Upper lobe of left lung (tissue), 6 donors: ENCODE measurements at regions not wholly inside any gene's neighbourhood (a gene's known extent, or its start where the extent isn't known, plus 50 kb on each side); places are given as distances from the start of the nearest gene placed in this dataset.

Source experiments
- ATAC-seq, 2 donors: fragments of 200-7000 bp; cut with Tn5 transposase; one replicate each; pipeline ENCODE4 v1.9.1; 2022; ENCODE audit warnings: mild to moderate bottlenecking in 2 of 2, moderate library complexity in 2 of 2; ENCODE audit not compliant: low FRiP score in 2 of 2
- DNase-seq, 2 donors: peaks; one replicate each; pipeline ENCODE4 v3.0.0-alpha.2; 2019 to 2020
- H3K27ac ChIP-seq, 4 donors: fragments of 200-600 bp; sonication (generic); one replicate each; pipeline ENCODE4 v1.5.1; 2016 to 2019
- H3K27me3 ChIP-seq, 4 donors: fragments of 200-600 bp; sonication (generic); one replicate each; pipeline ENCODE4 v1.5.1; 2017 to 2019
- H3K36me3 ChIP-seq, 4 donors: fragments of 200-600 bp; sonication (generic); one replicate each; pipeline ENCODE4 v1.5.1; 2016 to 2019
- H3K4me1 ChIP-seq, 4 donors: fragments of 200-600 bp; sonication (generic); one replicate each; pipeline ENCODE4 v1.5.1; 2018 to 2019
- H3K4me3 ChIP-seq, 4 donors: fragments of 200-600 bp; sonication (generic); one replicate each; pipeline ENCODE4 v1.5.1; 2017 to 2019; ENCODE audit warnings: mild to moderate bottlenecking in 2 of 4, moderate library complexity in 1 of 4
- H3K9me3 ChIP-seq, 4 donors: fragments of 200-600 bp; sonication (generic); one replicate each; pipeline ENCODE4 v1.5.1; 2018 to 2019
- CTCF ChIP-seq, 6 experiments: fragments of 450-650 bp in 4 of 6; fragments of 200-600 bp in 2 of 6; sonication (generic) in 2 of 6; IDR thresholded peaks; one replicate each; pipeline ENCODE4 v1.5.1; 2016 to 2019; ENCODE audit warnings: antibody characterized with exemption in 6 of 6
- EP300 ChIP-seq, 4 donors: sonication (generic); formaldehyde crosslinking; IDR thresholded peaks; one replicate each; pipeline ENCODE4 v1.5.1; 2017; ENCODE audit warnings: antibody characterized with exemption in 4 of 4, control low read depth in 2 of 4
- POLR2A ChIP-seq, 4 donors: fragments of 450-650 bp; IDR thresholded peaks; one replicate each; pipeline ENCODE4 v1.5.1; 2016 to 2017; ENCODE audit warnings: antibody characterized with exemption in 4 of 4, mild to moderate bottlenecking in 2 of 4
- POLR2AphosphoS5 ChIP-seq, 2 donors: sonication (generic); formaldehyde crosslinking; IDR thresholded peaks; one replicate each; pipeline ENCODE4 v1.5.1; 2017; ENCODE audit warnings: antibody characterized with exemption in 2 of 2
- WGBS, 2 donors: methylation state at CpG; one replicate each; pipeline ENCODE4 v1.1.5; 2017 to 2018; 5-methylcytosine and 5-hydroxymethylcytosine counted together
- donor health status: DM: no; HTN: no; CAD: no; lungs with moderate emphysema.
- donor health status: DM: no; HTN: yes; CAD: no; lungs with severe emphysema.

- ATAC-seq = peak in 1 of 2 donors; percentile 3
- no peak for DNase-seq
- Histone ChIP-seq H3K4me1 (peaks cover 8 to 19% (median 19%) of the 10 kb centered on the region in 4 donors), H3K9me3 (no peaks in the 10 kb centered on the region), H3K36me3 (no peaks in the 10 kb centered on the region), H3K27me3 (no peaks in the 10 kb centered on the region), H3K4me3 (peak overlapping the region in 3 of 4 donors; percentile 33 to 46 (median 45)), H3K27ac (peak overlapping the region in 2 of 4 donors; percentile 1 to 34)
- TF ChIP-seq EP300 (IDR thresholded peaks at IDR 0.05) (no peak), POLR2A (IDR thresholded peaks at IDR 0.05) (no peak), POLR2AphosphoS5 (IDR thresholded peaks at IDR 0.05) (no peak), CTCF (IDR thresholded peaks at IDR 0.05) (no peak)
- 22 to 38% methylated on average over 3 of the region's 3 CpGs for WGBS, 2 donors
Observed at GRCh38 chr11:122441666-122442035, 213.9 kb upstream of the UBASH3B start.

- peak overlapping the region in 3 of 4 donors; percentile 33 to 46 (median 45) for H3K4me3 ChIP-seq
- H3K9me3 ChIP-seq = no peaks in the 10 kb centered on the region
- TF ChIP-seq EP300 (IDR thresholded peaks at IDR 0.05) (no peak), CTCF (IDR thresholded peaks at IDR 0.05) (no peak), POLR2AphosphoS5 (IDR thresholded peaks at IDR 0.05) (no peak), POLR2A (IDR thresholded peaks at IDR 0.05) (no peak)
- WGBS, 2 donors = 3 to 5% methylated on average over 28 of the region's 28 CpGs
- H3K27me3 ChIP-seq = no peaks in the 10 kb centered on the region
- DNase-seq = peak in 1 of 2 donors; percentile 82
- H3K4me1 ChIP-seq = peaks cover 8 to 19% (median 19%) of the 10 kb centered on the region in 4 donors
- H3K27ac ChIP-seq = peak overlapping the region; percentile 1 to 64 (median 56)
- peak in 1 of 2 donors; percentile 78 for ATAC-seq
- H3K36me3 ChIP-seq = no peaks in the 10 kb centered on the region
Observed at GRCh38 chr11:122440811-122441665, 214.5 kb upstream of the UBASH3B start.

GRCh38 chr11:122439866-122440810 lies 215.4 kb upstream of the UBASH3B start:
- ATAC-seq = peak; percentile 52 to 67
- DNase-seq = peak in 1 of 2 donors; percentile 39
- peak overlapping the region in 3 of 4 donors; percentile 33 to 46 (median 45) for H3K4me3 ChIP-seq

GRCh38 chr11:122436188-122436555 lies 219.3 kb upstream of the UBASH3B start:
- no peaks in the 10 kb centered on the region for H3K9me3 ChIP-seq
- no peak overlapping the region for H3K27ac ChIP-seq
- no peaks in the 10 kb centered on the region for H3K36me3 ChIP-seq
- H3K4me3 ChIP-seq = no peak overlapping the region
- H3K27me3 ChIP-seq = no peaks in the 10 kb centered on the region
- H3K4me1 ChIP-seq = peaks cover 6 to 16% (median 15%) of the 10 kb centered on the region in 4 donors
- WGBS, 2 donors = 88 to 89% methylated on average over 3 of the region's 3 CpGs
- no peak for DNase-seq
- TF ChIP-seq EP300 (IDR thresholded peaks at IDR 0.05) (no peak), CTCF (IDR thresholded peaks at IDR 0.05) (no peak), POLR2A (IDR thresholded peaks at IDR 0.05) (no peak), POLR2AphosphoS5 (IDR thresholded peaks at IDR 0.05) (no peak)
- ATAC-seq = no peak

More at GRCh38 chr11:122439866-122440810, 215.4 kb upstream of the UBASH3B start:
- WGBS, 2 donors = 12 to 13% methylated on average over 29 of the region's 29 CpGs
- Histone ChIP-seq H3K27ac (peak overlapping the region in 3 of 4 donors; percentile 51 to 64 (median 61)), H3K27me3 (no peaks in the 10 kb centered on the region), H3K9me3 (no peaks in the 10 kb centered on the region), H3K4me1 (peaks cover 8 to 19% (median 19%) of the 10 kb centered on the region in 4 donors), H3K36me3 (no peaks in the 10 kb centered on the region)
- TF ChIP-seq POLR2AphosphoS5 (IDR thresholded peaks at IDR 0.05) (no peak), CTCF (IDR thresholded peaks at IDR 0.05) (no peak), POLR2A (IDR thresholded peaks at IDR 0.05) (no peak), EP300 (IDR thresholded peaks at IDR 0.05) (no peak)
